HT1080 (cell line): ENCODE measurements at regions not wholly inside any gene's neighbourhood (a gene's known extent, or its start where the extent isn't known, plus 50 kb on each side); places are given as distances from the start of the nearest gene placed in this dataset.
A peak's percentile ranks its signal among the peaks of the same experiment; 100 is the strongest.

Experiments
- DNase-seq: peaks from one replicate; pipeline ENCODE4 v3.0.0-alpha.2; 2015; ENCODE audit warnings: low read depth

DNA sequence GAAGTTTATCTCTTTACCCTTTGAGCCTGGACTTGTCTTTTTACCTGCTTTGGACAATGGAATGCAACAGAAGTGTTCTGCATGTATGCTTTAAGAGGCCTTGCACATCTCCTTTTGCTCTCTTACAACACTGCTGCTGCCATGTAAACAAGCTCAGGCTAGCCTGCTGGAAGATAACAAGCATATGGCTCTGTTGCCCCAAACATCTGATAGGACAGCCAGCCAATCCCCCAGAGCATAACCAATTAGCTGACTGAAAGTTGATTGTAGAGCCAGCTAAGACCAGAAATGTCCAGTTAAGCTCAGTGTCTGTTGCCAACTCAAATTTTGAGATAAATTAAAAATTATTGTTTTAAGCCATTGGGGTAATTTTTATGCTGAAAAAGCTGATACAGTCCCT is 510.6 kb upstream of the CNKSR2 start:
- DNase-seq = no peak

DNA sequence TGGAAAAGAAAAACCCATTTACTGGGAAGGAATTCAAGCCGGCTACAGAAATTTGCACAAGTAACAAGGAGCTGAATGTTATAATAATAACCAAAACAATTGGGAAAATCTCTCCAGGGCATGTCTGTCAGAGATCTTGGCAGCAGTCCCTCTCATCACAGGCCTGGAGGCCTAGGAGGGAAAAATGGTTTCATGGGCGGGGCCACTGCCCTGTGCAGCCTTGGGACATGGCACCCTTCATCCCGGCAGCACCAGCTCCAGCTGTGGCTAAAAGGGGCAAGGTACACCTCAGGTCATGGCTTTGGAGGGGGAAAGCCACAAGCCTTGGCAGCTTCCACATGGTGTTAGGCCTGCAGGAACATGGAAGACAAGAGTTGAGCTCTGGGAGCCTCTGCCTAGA is 513.1 kb upstream of the CNKSR2 start:
- DNase-seq = no peak

DNA sequence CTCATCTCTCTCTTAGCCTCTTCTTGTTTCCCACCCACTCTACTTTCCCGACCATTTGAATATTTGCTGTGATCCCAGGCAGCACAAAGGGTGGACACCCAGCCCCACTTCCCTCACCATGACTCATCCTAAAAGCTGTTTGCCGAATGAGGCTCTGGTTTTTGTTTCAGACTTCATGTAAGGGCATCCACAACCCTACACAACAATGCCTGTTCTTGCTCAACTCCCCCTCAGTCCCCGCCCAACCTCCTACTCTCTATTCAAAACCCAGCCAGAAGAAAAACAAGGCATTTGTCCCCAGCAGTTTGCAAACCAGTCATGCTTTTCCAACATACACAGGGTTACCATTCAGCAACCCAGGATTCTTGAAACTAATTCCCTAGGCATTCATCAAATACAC is 516.5 kb upstream of the CNKSR2 start:
- DNase-seq = peak; percentile 1

DNA sequence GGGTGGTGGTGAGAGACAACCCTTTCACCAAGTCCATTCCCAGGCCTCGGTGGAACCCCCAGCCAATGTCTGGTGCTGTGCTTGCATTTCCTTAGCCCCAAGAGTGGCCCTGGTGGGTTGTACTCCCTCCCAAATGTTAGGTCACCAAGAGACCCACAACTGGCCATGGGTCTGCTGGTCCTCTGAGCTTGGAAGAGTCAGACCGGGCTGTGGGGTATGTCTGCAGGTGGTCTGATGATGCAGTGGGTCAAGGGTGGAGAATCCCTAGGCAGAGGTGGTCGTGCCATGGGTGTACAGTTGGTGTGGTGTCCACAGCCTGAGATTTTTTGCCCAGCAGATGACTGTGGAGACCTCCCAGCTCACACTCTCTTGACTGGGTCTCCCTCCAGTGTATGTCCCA is 535.7 kb upstream of the CNKSR2 start:
- DNase-seq = no peak

DNA sequence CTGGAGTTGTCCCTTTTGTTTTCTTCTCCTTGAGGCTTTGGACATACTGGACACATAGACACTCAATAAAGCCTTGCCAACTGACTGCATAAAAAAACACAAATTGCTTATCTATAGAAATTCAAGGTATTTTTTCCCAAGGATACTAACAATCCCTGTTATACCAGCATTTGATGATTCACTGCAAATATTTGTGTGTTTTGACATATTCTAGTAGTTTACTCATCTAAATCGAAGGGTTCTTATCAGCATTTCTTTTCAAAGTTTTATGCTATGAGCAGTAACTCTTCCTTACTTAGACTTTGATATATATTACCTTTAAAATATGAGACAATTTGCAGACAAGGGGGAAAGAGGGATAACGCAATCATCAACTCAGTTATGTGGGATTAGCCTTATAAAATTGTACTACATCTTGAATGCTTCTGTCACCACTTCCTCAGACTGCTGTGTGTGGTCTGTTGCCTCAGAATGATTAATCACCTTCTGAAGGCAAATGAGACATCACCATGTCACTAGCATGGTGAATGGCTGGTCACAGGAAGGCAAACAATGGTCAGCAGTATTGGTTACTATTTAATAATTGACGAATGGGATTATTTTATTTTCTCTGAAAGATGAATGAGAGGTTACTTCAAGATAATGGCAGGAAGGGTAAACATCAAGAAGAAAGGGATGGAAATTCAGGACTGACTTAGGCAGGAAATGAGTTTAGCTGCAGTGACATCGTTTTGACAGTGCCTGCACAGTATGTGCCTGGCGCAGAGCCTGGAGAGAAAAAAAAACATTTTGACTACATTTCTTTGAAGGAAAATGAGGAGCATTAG is 544.3 kb upstream of the CNKSR2 start:
- DNase-seq = peak; percentile 74

DNA sequence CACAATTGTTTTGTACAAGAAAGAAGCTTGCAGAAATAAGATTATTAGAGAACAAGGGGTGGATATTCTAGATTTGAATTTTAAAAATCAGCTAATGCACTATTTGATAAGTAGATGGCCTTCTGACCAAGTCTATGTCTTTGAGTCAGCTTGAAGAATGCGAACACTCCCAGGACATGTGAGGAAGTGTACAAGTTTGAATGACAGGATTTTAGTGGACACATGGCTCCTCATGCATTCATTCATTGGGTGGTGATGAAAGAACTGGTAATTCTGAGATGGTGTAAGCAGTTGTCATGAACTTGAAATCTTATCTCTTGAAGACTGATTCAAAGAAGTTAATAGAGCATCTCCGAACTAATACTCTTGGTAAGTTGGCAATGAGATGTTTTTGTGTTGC is 548.2 kb upstream of the CNKSR2 start:
- DNase-seq = no peak

DNA sequence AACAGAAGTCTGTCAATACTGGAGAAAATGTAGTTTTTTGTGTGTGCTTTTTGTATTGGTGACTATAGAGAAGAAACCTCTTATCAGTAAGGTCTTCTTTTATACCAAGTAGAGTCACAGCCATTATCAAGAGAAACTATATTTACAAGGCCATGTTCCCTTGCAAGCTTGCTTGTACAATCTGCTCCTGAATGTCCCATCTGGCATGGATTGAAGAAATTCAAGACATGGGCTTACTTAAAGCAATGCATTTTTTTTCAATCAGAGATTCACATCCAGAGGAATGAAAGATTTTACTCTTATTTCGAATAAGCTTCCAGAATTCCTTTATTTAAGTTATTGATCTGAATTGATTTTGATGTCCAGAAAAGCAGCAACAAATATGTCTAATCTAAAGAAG is 537.3 kb upstream of the RPS6KA3 start:
- DNase-seq = no peak

DNA sequence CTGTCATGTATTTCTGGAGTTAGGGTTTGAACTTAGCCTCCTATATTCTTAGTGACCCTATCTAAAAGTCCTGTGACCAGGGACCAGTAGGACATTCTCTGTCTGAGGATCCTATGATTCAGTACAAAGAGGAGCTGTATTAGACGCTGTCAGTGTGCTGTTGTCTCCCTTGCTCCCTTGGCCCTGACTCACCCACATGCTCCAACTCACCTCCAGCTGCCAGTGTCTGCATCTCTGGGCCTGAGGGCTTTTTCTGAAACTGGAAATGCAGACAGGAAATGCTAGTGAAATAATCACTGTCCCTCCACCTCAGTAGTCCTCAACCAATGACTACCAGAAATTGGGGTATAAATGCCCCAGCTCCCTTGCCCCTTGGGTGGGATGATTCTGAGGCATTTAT is 535.3 kb upstream of the RPS6KA3 start:
- DNase-seq = peak; percentile 1

DNA sequence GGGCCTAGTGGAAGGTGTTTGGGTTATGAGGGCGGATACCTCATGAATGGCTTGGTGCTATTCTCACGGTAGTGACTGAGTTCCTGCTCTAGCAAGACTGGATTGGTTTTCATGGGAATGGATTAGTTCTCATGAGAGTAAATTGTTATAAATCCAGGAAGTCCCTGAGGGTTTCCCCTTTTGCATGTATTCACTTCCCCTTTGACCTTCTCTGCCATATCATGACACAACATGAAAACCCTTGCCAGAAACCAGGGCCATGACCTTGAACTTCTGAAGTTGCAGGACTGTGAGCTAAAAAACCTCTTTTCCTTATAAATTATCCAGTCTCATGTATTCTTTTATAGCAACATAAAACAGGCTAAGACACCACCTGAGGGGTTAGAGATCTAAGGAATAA is 529.7 kb upstream of the RPS6KA3 start:
- no peak for DNase-seq

DNA sequence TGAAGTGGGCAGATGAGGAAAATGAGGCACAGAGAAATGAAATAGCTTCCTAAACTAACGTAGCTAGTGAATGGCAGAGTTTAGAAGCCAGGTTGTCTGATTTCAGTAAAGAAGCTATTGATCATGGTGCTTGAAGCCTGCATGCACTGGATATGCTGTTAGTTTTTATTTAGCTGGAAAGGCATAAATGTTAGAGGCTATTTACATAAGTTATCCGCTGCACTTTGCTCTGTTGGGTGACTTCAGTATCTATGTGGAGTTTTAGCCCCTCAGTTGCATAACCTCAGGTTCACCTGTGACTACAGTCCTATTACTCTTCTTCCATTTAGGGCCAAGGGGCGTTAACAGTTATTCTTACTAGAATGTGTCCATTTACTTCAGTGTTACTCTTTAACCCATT is 522.4 kb upstream of the RPS6KA3 start:
- no peak for DNase-seq

DNA sequence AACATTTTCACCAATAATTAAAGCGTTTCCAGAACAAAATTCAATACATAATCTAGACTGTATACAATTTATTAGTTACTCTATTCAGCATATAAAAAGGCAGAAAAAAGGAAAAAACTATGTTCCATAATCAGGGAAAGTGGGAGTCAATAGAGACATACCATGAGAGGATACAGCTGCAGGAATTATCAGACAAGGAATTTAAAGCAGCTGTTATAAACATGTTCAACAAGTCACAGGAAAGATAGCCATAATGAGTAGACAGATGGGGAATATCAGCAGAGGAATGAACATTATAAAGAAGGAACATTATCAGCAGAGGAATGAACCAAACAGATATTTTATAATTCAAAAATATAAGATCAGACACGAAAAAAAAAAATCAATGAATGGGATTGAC is 500.6 kb upstream of the RPS6KA3 start:
- DNase-seq = no peak

DNA sequence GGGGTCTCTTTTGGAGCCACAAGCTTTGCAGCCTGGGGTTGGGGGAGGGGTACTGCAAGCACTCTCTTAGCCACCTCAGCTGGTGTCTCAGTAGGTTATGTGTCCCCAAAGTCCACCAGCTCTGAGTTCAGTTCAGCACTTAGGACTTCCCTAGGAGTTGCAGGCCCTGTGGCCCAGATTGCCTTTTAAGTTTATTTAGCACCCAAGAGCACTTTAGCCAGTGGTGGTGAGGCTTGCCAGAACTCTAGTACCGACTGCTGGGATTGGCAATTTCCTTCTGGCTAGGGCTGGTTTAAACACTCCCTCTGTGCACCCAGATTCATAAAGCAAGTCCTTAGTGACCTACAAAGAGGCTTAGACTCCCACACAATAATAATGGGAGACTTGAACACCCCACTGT is 489.9 kb upstream of the RPS6KA3 start:
- DNase-seq = no peak

DNA sequence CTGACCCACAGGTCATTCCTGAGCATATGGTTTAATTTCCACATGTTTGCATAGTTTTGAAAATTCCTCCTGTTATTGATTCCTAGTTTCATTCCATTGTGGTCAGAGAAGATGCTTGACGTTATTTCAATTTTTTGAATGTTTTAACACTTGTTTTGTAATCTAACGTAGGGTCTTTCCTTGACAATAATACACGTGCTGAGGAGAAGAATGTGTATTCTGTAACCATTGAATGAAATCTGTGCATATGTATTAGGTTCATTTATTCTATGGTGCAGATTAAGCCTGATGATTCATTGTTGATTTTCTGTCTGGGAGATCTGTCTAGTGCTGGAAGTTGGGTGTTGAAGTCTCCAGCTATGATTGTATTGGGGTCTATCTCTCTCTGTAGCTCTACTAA is 486.4 kb upstream of the RPS6KA3 start:
- no peak for DNase-seq

DNA sequence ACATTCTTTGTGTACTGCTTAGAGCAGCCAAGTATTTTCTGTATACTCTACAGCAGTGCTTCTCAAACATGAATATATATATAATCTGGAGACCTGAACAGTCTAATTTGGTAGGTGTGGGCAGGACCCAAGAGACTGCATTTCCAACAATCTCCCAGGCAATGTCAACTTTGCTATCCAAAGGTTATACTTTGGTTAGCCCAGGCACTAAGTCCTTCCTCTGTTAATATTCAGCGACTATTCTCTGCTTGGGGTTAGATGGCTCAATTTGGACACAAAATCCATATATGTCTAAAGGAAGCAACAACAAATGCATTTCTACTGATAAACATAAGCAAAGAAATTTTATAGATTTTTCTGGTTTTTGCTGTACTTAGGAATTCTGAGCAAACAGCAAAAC is 480.0 kb upstream of the RPS6KA3 start:
- DNase-seq = no peak

DNA sequence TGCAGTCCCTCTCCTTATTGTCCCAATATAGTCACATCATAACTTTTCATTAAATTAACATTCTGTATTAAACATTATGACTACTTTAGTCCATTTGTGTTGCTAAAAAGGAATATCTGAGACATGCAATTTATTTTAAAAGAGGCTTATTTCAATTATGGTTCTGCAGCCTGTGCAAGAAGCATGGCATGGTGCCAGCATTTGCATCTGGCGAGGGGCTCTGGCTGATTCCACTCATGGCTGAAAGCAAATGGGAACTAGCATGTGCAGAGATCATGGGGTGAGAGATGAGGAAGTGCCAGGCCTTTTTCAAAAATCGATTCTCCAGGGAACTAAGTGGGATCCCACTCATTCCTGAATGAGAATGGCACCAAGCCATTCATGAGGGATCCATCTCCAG is 476.3 kb upstream of the RPS6KA3 start:
- DNase-seq = no peak

DNA sequence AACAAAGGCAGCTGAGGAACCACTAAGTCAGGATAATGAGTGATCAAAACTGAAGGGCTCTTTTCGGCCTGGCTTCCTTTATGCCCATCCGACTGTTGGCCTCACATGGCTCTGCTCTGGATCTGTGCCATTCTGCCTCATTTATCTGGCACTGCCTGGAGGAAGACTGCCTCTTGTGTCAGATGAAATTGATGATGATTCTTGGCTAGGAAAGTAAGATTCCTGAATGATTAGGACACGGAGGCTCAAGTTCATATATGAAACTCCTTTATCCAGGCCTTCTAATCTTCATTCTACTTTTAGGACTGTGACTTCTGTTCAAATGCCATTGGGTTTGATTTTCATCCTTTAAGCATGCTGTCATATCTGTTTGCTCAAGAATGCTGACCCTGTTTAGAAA is 475.4 kb upstream of the RPS6KA3 start:
- no peak for DNase-seq

DNA sequence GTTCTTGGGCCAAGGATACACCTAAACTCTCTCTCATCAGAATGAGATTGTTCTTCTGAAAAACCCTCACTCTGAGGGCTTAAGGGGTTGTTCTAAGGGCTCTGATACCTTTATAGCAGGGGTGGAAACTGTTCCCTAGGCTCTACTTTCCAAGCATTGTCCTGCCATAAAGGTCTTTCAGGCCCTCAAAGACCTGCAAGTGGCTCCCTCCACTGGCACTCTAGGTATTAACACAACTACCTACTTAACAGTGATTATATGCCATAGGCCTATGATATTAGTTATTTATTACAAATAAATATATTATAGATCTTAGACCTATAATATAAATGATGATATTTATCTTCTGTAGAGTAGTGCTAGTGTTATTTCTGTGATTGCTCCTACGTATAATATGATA is 473.7 kb upstream of the RPS6KA3 start:
- no peak for DNase-seq

DNA sequence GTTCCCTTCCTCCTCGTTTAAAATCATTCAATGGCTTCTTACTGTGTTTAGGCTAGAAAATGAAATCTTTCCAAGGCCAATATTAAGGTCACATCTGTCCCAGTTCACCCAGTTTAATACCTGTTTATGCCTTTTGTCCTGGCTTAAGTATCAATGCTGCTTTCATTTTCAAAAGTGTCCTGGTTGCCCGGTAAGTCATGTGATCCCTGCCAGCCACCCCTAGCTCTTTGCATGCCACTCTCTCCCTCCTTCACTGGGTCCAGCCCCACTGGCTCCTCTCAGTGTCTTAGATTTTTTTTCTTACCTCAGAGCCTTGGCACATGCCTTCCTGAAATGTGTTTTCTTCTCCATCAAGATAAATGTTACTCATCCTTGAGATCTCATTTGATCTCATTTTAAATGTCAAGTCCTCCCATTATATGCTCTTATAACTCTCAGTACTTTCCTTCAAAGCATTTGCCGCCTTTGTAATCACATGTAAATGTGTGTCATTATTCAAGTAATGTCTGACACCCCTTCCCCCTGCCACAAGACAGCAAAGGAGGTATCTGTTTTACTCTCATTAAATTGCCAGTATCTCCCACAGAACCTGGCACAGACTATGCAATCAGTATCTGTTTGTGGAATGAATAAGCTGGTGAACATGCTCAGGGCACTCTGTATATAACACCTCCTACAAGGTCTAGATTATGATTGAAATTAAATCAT is 472.5 kb upstream of the RPS6KA3 start:
- DNase-seq = no peak

DNA sequence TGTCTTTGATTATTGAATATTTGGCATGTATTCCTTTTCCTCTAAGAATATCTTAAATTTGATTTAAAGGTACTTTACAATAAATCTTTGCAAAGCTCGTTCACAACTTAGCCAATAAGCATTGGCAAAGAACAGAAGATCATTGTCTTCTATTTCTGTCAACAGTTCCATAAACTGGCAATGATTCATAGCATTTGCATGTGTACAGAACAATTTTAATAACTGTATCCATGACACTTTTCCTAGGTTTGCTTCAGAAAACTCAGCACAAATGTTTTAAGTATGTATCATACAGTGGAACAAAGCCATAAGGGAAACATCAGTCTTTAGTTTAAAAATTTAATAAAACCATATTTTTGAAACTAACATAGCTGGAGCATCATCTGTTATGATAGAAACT is 462.7 kb upstream of the RPS6KA3 start:
- no peak for DNase-seq

DNA sequence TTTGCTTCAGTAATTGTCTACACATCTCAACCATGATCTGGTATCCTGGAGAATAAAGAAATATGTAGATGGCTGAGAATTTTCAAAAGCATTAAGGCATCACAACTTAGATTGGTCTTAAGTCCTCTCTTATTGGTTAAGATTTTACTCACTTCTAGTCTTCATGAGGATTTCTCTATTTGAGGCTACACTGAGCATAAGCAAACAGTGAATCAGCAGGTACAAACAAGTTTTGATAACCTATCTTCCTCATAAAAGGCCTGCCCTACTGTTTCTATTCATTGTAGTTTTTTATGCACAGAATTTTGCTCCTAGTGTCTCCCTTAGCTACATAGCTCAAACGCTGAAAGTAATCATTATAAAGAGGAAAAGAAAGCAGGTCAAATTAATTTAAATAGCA is 460.7 kb upstream of the RPS6KA3 start:
- no peak for DNase-seq

DNA sequence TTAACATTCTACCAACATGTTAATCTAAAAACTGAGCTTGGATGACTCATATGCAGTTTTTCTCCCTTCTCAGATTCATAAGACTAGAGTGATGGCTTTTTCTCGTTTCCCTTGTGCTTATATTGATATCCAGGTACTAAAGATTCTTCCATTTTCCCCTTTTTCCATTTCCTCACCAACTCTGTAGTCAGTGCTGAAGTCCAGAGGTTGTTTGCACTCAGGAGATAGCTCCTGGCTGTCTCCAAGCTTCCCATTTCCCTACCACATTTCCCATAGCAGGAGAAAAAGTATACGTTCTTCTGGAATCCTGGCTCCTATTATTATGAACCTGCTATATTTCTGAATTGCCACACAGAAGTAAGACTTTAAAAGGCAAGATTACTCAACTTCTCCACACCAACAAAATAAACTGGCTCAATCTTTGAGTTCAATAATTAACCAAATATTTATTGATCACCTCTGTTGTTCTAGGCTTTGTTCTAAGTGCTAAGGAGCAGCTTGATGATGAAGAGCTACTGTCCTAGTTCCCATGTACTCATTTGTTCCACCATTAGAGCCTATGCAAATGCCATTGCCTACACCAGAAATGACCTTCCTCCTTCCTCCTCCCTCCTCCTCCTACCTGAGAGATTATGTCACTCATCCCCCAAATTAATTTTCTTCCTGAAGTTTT is 454.4 kb upstream of the RPS6KA3 start:
- no peak for DNase-seq

DNA sequence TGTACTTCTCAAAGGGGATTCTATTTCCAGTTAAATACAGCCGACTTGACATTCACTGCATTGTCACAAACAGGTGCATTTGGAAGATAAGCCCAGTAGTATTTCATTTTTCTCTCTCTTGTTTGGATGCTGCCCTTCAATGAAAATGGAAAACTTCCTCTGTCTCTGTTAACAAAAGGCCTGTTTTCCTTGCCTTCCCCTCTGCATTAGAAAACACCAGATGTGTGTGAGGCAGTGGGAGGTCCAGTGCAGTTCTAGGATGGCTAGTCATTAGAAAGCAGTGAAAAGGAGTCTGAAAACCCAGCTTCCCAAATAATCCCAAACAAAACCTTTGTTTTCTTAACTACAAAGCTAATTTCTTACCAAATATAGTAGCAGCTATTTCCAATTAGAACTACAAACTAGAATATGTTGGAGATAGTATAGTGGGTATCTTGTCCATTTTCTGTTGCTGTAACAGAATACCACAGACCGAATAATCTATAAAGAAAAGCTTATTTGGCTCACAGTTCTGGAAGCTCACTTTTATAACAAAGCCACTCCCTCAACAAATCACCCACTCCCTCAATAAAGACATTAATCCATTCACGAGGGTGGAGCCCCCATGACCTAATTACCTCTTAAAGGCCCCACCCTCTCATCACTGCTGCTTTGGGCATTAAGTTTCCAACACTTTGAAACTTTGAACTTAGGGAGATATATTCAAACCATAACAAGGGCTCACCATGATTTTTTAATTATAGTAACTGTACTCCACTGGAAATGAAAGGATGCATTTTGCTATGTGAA is 452.1 kb upstream of the RPS6KA3 start:
- DNase-seq = no peak
